Right lobe of liver (tissue), 6 donors: ENCODE measurements at regions not wholly inside any gene's neighbourhood (a gene's known extent, or its start where the extent isn't known, plus 50 kb on each side); places are given as distances from the start of the nearest gene placed in this dataset.

Experiments used
- ATAC-seq, 4 donors: fragments of 200-7000 bp; cut with Tn5 transposase; one replicate each; pipeline ENCODE4 v1.9.1; 2020; ENCODE audit warnings: mild to moderate bottlenecking in 4 of 4, moderate library complexity in 4 of 4
- DNase-seq, 3 donors: peaks; one replicate each; pipeline ENCODE4 v3.0.0-alpha.2; 2020
- H3K27ac ChIP-seq, 3 donors: fragments of 200-600 bp; one replicate each; pipeline ENCODE4 v1.8.0; 2022
- H3K27me3 ChIP-seq, 2 donors: fragments of 200-600 bp; one replicate each; pipeline ENCODE4 v1.8.0; 2022
- H3K36me3 ChIP-seq, 4 donors: fragments of 200-600 bp; sonication (generic) in 1 of 4; one replicate each; pipeline versions ENCODE4 v1.5.1 to v1.8.0; 2017 to 2022; ENCODE audit warnings: control low read depth in 1 of 4
- H3K4me1 ChIP-seq, 4 donors: fragments of 200-600 bp; sonication (generic) in 1 of 4; one replicate each; pipeline versions ENCODE4 v1.5.1 to v1.8.0; 2017 to 2022; ENCODE audit warnings: control low read depth in 1 of 4
- H3K4me3 ChIP-seq, 3 donors: fragments of 200-600 bp; one replicate each; pipeline ENCODE4 v1.8.0; 2022
- H3K9me3 ChIP-seq, 4 donors: fragments of 200-600 bp; sonication (generic) in 1 of 4; one replicate each; pipeline versions ENCODE4 v1.5.1 to v1.8.0; 2017 to 2022; ENCODE audit warnings: control low read depth in 1 of 4
- CTCF ChIP-seq, 4 donors: fragments of 200-600 bp in 3 of 4; fragments of 450-650 bp in 1 of 4; IDR thresholded peaks; one replicate each; pipeline versions ENCODE4 v1.5.1 to v1.8.0; 2016 to 2022; ENCODE audit warnings: antibody characterized with exemption in 4 of 4, mild to moderate bottlenecking in 2 of 4
- POLR2A ChIP-seq: fragments of 450-650 bp; IDR thresholded peaks from one replicate; pipeline ENCODE4 v1.6.1; 2017; ENCODE audit warnings: antibody characterized with exemption, mild to moderate bottlenecking
- WGBS: methylation state at CpG from one replicate; pipeline ENCODE4 v1.1.6; 2018; ENCODE audit warnings: low coverage, low lambda C conversion rate; ENCODE audit not compliant: insufficient coverage; ENCODE audit errors: missing lambda C conversion rate; 5-methylcytosine and 5-hydroxymethylcytosine counted together
- intact Hi-C, 2 donors: fragments of 100-400 bp; cut with DNase I; formaldehyde crosslinking; loops; one replicate each; pipeline versions ENCODE4 v1.11.2 to v1.14.1; 2022
- donor health status: DM: no; HTN: yes; CAD: no.
- donor health status: DM: no; HTN: no; CAD: no.
- donor health status: DM: no; HTN: no; CAD: no.
- donor health status: DM: no; HTN: yes; CAD: no.
- donor health status: DM: no; HTN: yes; CAD: no.

GRCh38 chr1:90810681-90811080 lies 93.6 kb upstream of the BARHL2 start:
- no peak for ATAC-seq
- intact Hi-C loops: no loop called here
- TF ChIP-seq POLR2A: no peak
- no peak for TF ChIP-seq CTCF (IDR thresholded peaks at IDR 0.05)

GRCh38 chr1:90809996-90810395 lies 92.9 kb upstream of the BARHL2 start:
- intact Hi-C loops: no loop called here
- no peak for DNase-seq
- no peaks in the 10 kb centered on the region for H3K4me1 ChIP-seq
- no peak overlapping the region for H3K27ac ChIP-seq
- no peak overlapping the region for H3K4me3 ChIP-seq
- TF ChIP-seq CTCF (IDR thresholded peaks at IDR 0.05): no peak
- no peak for TF ChIP-seq POLR2A
- H3K9me3 ChIP-seq: no peaks in the 10 kb centered on the region
- peaks cover 0 to 2% (median 0%) of the 10 kb centered on the region in 4 donors for H3K36me3 ChIP-seq
- 89% methylated on average over 3 of the region's 3 CpGs for WGBS
- ATAC-seq: no peak
- no peaks in the 10 kb centered on the region for H3K27me3 ChIP-seq

More at GRCh38 chr1:90810681-90811080, 93.6 kb upstream of the BARHL2 start:
- Histone ChIP-seq H3K27me3 (no peaks in the 10 kb centered on the region), H3K4me3 (no peak overlapping the region), H3K9me3 (no peaks in the 10 kb centered on the region), H3K36me3 (peaks cover 0 to 2% (median 0%) of the 10 kb centered on the region in 4 donors), H3K4me1 (no peaks in the 10 kb centered on the region), H3K27ac (no peak overlapping the region)
- WGBS: 95% methylated on average over 6 of the region's 6 CpGs
- no peak for DNase-seq

- Histone ChIP-seq H3K27ac (no peak overlapping the region), H3K36me3 (peaks cover 0 to 2% (median 0%) of the 10 kb centered on the region in 4 donors), H3K9me3 (no peaks in the 10 kb centered on the region), H3K4me1 (no peaks in the 10 kb centered on the region), H3K4me3 (no peak overlapping the region), H3K27me3 (no peaks in the 10 kb centered on the region)
- DNase-seq (no peak), ATAC-seq (no peak)
- TF ChIP-seq POLR2A (no peak), CTCF (IDR thresholded peaks at IDR 0.05) (no peak)
- intact Hi-C loops: no loop called here
- 59% methylated on average over 3 of the region's 3 CpGs for WGBS
These were observed 92.0 kb upstream of the BARHL2 start for GRCh38 chr1:90809093-90809492.

- TF ChIP-seq CTCF (IDR thresholded peaks at IDR 0.05): no peak
- no peak for TF ChIP-seq POLR2A
- no peaks in the 10 kb centered on the region for H3K9me3 ChIP-seq
- peaks cover 0 to 2% (median 0%) of the 10 kb centered on the region in 4 donors for H3K36me3 ChIP-seq
- no peak overlapping the region for H3K27ac ChIP-seq
- no peaks in the 10 kb centered on the region for H3K4me1 ChIP-seq
- H3K27me3 ChIP-seq: no peaks in the 10 kb centered on the region
- no peak for DNase-seq
- no peak overlapping the region for H3K4me3 ChIP-seq
- intact Hi-C loops: no loop called here
- ATAC-seq: no peak
These were observed 90.2 kb upstream of the BARHL2 start for GRCh38 chr1:90807329-90807728.

- WGBS: 89% methylated on average over 1 of the region's 1 CpG
- no peak for DNase-seq
- no peak for ATAC-seq
- H3K9me3 ChIP-seq: no peaks in the 10 kb centered on the region
- intact Hi-C loops: no loop called here
- H3K27ac ChIP-seq: no peak overlapping the region
- no peaks in the 10 kb centered on the region for H3K27me3 ChIP-seq
- H3K4me3 ChIP-seq: no peak overlapping the region
- TF ChIP-seq CTCF (IDR thresholded peaks at IDR 0.05): no peak
- TF ChIP-seq POLR2A: no peak
- peaks cover 0 to under 1% (median 0%) of the 10 kb centered on the region in 4 donors for H3K36me3 ChIP-seq
- H3K4me1 ChIP-seq: no peaks in the 10 kb centered on the region
These were observed 85.5 kb upstream of the BARHL2 start for GRCh38 chr1:90802622-90803021.
